B cell (primary cell): ENCODE measurements at regions not wholly inside any gene's neighbourhood (a gene's known extent, or its start where the extent isn't known, plus 50 kb on each side); places are given as distances from the start of the nearest gene placed in this dataset.

Source experiments
- ATAC-seq: fragments of 200-7000 bp; cut with Tn5 transposase; one replicate; pipeline ENCODE4 v1.10.0; 2021; ENCODE audit warnings: low read depth, mild to moderate bottlenecking, moderate number of reproducible peaks, moderate library complexity
- CTCF ChIA-PET: fragments of 350-600 bp; sonication (Branson Sonifier 250); formaldehyde crosslinking; loops from one replicate; lab custom pipeline; 2021; ENCODE audit warnings: antibody characterized with exemption, inconsistent platforms; lab: Charles Lee
- POLR2A ChIA-PET: fragments of 350-600 bp; sonication (Branson Sonifier 250); formaldehyde crosslinking; loops from one replicate; lab custom pipeline; 2021; ENCODE audit warnings: antibody characterized with exemption; lab: Charles Lee
- DNase-seq: peaks from one replicate; pipeline ENCODE4 v3.0.0; 2013
- H2AFZ ChIP-seq: 2 replicates; pipeline ENCODE4 v1.6.1; 2012; ENCODE audit warnings: mild to moderate bottlenecking, low read depth, low read length; ENCODE audit not compliant: insufficient read depth, poor library complexity, severe bottlenecking
- H3K27ac ChIP-seq, 2 donors: 1 replicate in 1 of 2; 2 replicates in 1 of 2; pipeline ENCODE4 v1.5.1; 2012 to 2013; ENCODE audit warnings: low read length in 2 of 2, mild to moderate bottlenecking in 2 of 2, moderate library complexity in 1 of 2
- H3K27me3 ChIP-seq, 4 experiments: fragments of 200-600 bp in 1 of 4; sonication (generic) in 1 of 4; replicated peaks in 1 of 4; 1 replicate in 2 of 4; 2 replicates in 2 of 4; pipeline versions ENCODE4 v1.6.1 to v1.7.0; 2013 to 2016; ENCODE audit warnings: low read length in 3 of 4, mild to moderate bottlenecking in 2 of 4, mixed read lengths in 1 of 4, moderate library complexity in 1 of 4; ENCODE audit not compliant: insufficient read depth in 4 of 4, control insufficient read depth in 3 of 4; ENCODE audit errors: control extremely low read depth in 1 of 4
- H3K36me3 ChIP-seq, 2 experiments: replicated peaks in 1 of 2; 1 replicate in 1 of 2; 2 replicates in 1 of 2; pipeline versions ENCODE4 v1.6.1 to v1.7.1; 2013; ENCODE audit warnings: low read length in 1 of 2; ENCODE audit not compliant: insufficient read depth in 2 of 2, control insufficient read depth in 1 of 2; ENCODE audit errors: control extremely low read depth in 1 of 2, extremely low read depth in 1 of 2
- H3K4me1 ChIP-seq, 2 donors: fragments of 200-600 bp in 1 of 2; sonication (generic) in 1 of 2; 1 replicate in 1 of 2; 2 replicates in 1 of 2; pipeline versions ENCODE4 v1.5.1 to v1.6.1; 2013 to 2017; ENCODE audit warnings: low read length in 2 of 2; ENCODE audit not compliant: control insufficient read depth in 2 of 2, insufficient read depth in 2 of 2
- H3K4me2 ChIP-seq: replicated peaks from 2 replicates; pipeline ENCODE3; 2012; ENCODE audit warnings: mild to moderate bottlenecking, low read depth, low read length; ENCODE audit not compliant: poor library complexity, severe bottlenecking
- H3K4me3 ChIP-seq, 5 experiments: fragments of 200-600 bp in 1 of 5; sonication (generic) in 1 of 5; 1 replicate in 3 of 5; 2 replicates in 2 of 5; pipeline versions ENCODE4 v1.5.1 to v1.7.0; 2011 to 2016; ENCODE audit warnings: low read length in 4 of 5, mild to moderate bottlenecking in 4 of 5, low read depth in 2 of 5, control low read depth in 1 of 5, moderate library complexity in 1 of 5; ENCODE audit not compliant: insufficient read depth in 1 of 5; ENCODE audit errors: control extremely low read depth in 1 of 5, extremely low read depth in 1 of 5
- H3K79me2 ChIP-seq: fragments of 200-600 bp; sonication (generic); one replicate; pipeline ENCODE4 v1.6.0; 2016; ENCODE audit warnings: low read length; ENCODE audit not compliant: control insufficient read depth, insufficient read depth
- H3K9ac ChIP-seq: fragments of 200-600 bp; sonication (generic); 2 replicates; pipeline ENCODE4 v1.6.1; 2017; ENCODE audit warnings: mild to moderate bottlenecking, low read length, moderate library complexity
- H3K9me3 ChIP-seq, 3 donors: one replicate each; pipeline versions ENCODE4 v1.6.1 to v1.7.1; 2013; ENCODE audit warnings: low read length in 2 of 3; ENCODE audit not compliant: control insufficient read depth in 2 of 3, insufficient read depth in 1 of 3; ENCODE audit errors: control extremely low read depth in 1 of 3
- H4K20me1 ChIP-seq: 2 replicates; pipeline ENCODE4 v1.6.0; 2012; ENCODE audit warnings: mild to moderate bottlenecking, low read length; ENCODE audit not compliant: insufficient read depth, control insufficient read depth, poor library complexity, severe bottlenecking
- H3K27ac Mint-ChIP-seq: one replicate; pipeline ENCODE4 v1.8.0; 2021; ENCODE audit warnings: mixed read lengths
- H3K27me3 Mint-ChIP-seq: one replicate; pipeline ENCODE4 v1.8.0; 2021; ENCODE audit warnings: mixed read lengths
- H3K4me1 Mint-ChIP-seq: one replicate; pipeline ENCODE4 v1.8.0; 2021; ENCODE audit warnings: mixed read lengths
- H3K4me3 Mint-ChIP-seq: one replicate; pipeline ENCODE4 v1.8.0; 2021; ENCODE audit warnings: mixed read lengths
- H3K9me3 Mint-ChIP-seq: one replicate; pipeline ENCODE4 v1.8.0; 2022; ENCODE audit warnings: mixed read lengths; ENCODE audit not compliant: insufficient read depth
- CTCF ChIP-seq: fragments of 200-600 bp; IDR thresholded peaks from one replicate; pipeline ENCODE4 v1.8.0; 2022; ENCODE audit warnings: antibody characterized with exemption, mild to moderate bottlenecking
- EZH2 ChIP-seq: IDR thresholded peaks from 2 replicates; pipeline ENCODE4 v1.6.1; 2012; ENCODE audit warnings: borderline replicate concordance, low read depth, mild to moderate bottlenecking, moderate library complexity, low read length; ENCODE audit not compliant: insufficient read depth, poor library complexity, severe bottlenecking
- WGBS: methylation state at CpG from one replicate; pipeline ENCODE4 v1.1.5; 2013; ENCODE audit warnings: missing lambda C conversion rate; ENCODE audit not compliant: insufficient coverage; 5-methylcytosine and 5-hydroxymethylcytosine counted together
- intact Hi-C: fragments of 100-400 bp; cut with micrococcal nuclease; formaldehyde crosslinking; loops from one replicate; pipeline ENCODE4 v1.10.0; 2022

GRCh38 chr21:21722731-21723130, 724.5 kb downstream of the NCAM2 start:
- POLR2A ChIA-PET = no interaction called here
- no peak overlapping the region for H3K4me2 ChIP-seq
- DNase-seq (no peak), ATAC-seq (no peak)
- Mint-ChIP-seq H3K27me3 (no peaks in the 10 kb centered on the region), H3K4me1 (no peaks in the 10 kb centered on the region), H3K4me3 (no peak overlapping the region), H3K27ac (no peak overlapping the region), H3K9me3 (peaks cover 2% of the 10 kb centered on the region)
- TF ChIP-seq EZH2 (no peak), CTCF (no peak)
- no peak overlapping the region for H3K27ac ChIP-seq
- no peaks in the 10 kb centered on the region for H3K4me1 ChIP-seq
- WGBS = 97% methylated on average over 2 of the region's 2 CpGs
- no peaks in the 10 kb centered on the region for H4K20me1 ChIP-seq
- H3K4me3 ChIP-seq = no peak overlapping the region
- H3K9ac ChIP-seq = no peak overlapping the region
- no peaks in the 10 kb centered on the region for H3K79me2 ChIP-seq
- no peaks in the 10 kb centered on the region for H3K9me3 ChIP-seq
- CTCF ChIA-PET = no interaction called here
- H3K36me3 ChIP-seq = no peaks in the 10 kb centered on the region
- no peaks in the 10 kb centered on the region for H3K27me3 ChIP-seq
- no peak overlapping the region for H2AFZ ChIP-seq
- intact Hi-C loops = no loop called here

- intact Hi-C loops = no loop called here
- ChIA-PET POLR2A (no interaction called here), CTCF (no interaction called here)
- Histone ChIP-seq H3K4me1 (no peaks in the 10 kb centered on the region), H2AFZ (no peak overlapping the region), H3K4me3 (no peak overlapping the region), H3K4me2 (no peak overlapping the region), H3K36me3 (no peaks in the 10 kb centered on the region), H3K9me3 (peaks cover 0 to 1% (median 0%) of the 10 kb centered on the region in 3 donors), H3K79me2 (no peaks in the 10 kb centered on the region), H4K20me1 (no peaks in the 10 kb centered on the region), H3K27ac (no peak overlapping the region), H3K9ac (no peak overlapping the region), H3K27me3 (no peaks in the 10 kb centered on the region)
- Mint-ChIP-seq H3K4me1 (no peaks in the 10 kb centered on the region), H3K27ac (no peak overlapping the region), H3K9me3 (no peaks in the 10 kb centered on the region), H3K4me3 (no peak overlapping the region), H3K27me3 (no peaks in the 10 kb centered on the region)
- DNase-seq (no peak), ATAC-seq (no peak)
- no peak for TF ChIP-seq EZH2
- no peak for TF ChIP-seq CTCF
- WGBS = 43% methylated on average over 1 of the region's 5 CpGs
Observed at GRCh38 chr21:21730512-21730911, 732.3 kb downstream of the NCAM2 start.
